DMS153 treated with DMSO at 0.1 percent for 48 hours (cell line): ENCODE measurements at regions not wholly inside any gene's neighbourhood (a gene's known extent, or its start where the extent isn't known, plus 50 kb on each side); places are given as distances from the start of the nearest gene placed in this dataset.

Experiments
- DNase-seq: peaks from one replicate; lab custom pipeline; 2025; ENCODE audit not compliant: unreplicated experiment; lab: John Stamatoyannopoulos, UW

DNA sequence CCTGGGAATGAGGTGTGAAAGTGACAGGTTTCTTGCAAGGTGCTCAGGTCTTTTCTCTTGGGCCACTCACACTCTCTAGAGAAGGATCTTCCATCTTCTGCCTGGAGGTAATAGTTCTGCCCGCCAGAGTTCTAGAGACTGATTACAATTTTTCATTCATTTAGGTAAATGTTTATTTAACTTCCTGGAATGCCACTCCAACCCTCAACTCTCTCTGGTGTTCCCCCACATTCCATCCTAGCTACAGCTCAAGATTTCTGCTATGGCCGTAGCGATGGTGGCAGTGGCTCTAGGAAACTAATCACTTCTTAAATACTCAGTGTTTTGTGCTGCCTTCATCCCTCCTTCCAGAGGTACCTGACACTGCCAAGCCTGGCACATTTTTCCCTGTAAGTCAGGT, 174.6 kb downstream of the WDR11 start:
- no peak for DNase-seq

DNA sequence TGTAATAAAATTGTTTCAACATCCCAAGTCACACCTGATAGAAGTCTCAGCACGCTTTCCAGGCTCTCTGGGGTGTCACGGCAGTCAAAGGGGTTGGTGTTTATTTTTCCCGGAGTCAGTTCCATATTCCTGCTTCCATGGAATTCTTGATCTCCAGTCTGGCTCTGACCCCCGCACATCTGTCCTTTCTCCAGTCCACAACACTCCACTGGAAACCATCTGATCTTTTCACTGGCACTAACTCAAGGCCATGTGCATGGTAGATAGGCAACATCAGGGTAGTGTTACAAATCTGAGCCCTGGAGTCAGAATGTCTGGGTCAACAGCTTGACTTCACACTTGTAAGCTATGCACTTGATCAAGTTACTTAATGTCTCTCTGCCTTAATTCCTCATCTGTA, 176.2 kb downstream of the WDR11 start:
- DNase-seq = no peak

DNA sequence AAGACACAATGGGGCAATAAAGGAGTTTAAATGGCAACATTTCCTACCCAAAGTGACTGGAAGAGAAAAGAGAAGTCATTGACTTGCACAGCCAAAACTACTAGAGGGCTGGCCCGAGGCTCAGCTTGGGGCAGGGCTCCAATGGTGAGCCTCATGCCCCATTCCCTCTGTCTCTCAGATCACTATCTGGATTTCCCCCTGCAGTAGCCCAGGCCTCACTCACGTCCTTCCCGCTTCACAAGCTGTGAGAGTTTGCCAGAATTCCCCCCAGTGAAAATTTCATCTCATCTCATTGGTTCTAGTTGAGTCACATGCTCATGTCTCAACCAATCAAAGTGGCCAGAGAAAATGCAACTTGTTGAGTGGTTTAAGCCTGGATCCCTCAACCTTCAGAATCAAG, 181.3 kb downstream of the WDR11 start:
- no peak for DNase-seq

DNA sequence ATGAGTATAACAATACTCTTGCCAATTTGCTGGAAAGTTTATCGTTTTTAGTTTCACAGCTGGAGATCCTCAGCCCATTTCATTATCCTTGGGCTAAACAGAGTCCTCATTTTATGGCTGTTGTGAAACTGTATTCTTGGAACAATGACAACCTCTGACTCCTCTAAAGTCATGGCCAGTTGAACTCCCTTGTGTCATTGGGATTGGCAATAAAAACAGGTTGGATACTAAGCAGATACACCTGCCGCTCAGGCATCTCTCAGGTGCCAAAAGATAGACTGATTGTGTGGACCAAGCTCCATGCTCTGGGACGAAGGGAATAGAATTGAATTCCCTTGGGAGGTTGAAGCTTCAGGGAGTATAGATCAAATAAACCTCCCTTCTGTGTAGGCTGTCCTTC, 182.2 kb downstream of the WDR11 start:
- DNase-seq = no peak

DNA sequence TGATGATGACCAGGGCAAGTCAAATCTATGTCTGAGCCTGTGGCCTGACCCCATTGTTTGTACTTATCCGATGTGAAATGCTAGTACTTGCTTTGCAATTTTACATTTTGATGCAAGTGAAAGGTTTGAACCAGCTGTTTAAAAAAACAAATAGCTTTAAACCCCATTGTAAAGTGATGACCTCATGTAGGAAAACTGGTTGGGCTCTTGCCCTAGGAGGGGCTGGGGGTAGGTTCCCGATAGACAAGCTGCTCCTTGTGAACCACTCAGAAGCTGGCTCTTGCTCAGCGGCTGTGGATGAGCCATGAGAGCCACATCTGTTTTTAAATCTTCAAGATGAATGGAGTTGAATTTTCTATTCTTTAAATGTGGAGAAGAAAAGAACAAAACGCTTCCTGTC, 185.3 kb downstream of the WDR11 start:
- no peak for DNase-seq

DNA sequence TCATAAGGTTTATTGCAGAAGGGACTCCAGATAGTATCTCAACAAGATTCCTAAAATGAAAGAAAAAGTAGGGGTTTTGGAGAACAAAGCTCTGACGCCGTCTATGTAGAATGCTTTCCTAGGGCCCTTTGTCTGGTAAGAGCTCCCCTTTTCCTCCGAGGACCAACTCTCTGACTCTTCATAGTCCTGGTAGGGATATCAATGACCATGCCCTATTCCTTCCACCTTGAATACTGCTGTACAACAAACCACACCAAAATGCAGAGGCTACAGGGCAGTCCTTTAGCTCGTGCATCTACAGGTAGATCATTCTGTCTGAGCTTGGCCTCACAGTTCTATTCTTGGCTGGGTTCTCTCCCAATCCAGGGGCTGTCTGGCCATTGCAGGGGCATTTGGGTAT, 190.3 kb downstream of the WDR11 start:
- DNase-seq = no peak

DNA sequence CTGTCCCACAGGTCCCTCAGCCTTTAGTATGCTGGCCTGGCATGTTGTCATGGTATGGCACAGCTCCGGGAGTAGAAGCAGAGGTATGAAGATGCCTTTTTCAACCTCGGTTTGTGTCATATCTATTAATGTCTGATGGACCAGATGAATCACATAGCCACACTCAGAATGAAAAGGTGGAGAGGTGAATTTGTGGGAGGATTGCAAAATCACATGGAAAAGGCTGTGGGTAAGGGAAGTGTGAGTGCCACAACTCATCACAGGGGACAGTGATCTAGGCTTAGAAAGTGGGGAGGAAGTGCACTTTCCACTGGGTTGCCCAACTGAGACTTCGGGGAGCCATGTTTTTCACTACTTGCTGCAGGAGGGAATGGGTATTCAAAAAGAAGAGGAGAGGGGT, 190.7 kb downstream of the WDR11 start:
- no peak for DNase-seq

DNA sequence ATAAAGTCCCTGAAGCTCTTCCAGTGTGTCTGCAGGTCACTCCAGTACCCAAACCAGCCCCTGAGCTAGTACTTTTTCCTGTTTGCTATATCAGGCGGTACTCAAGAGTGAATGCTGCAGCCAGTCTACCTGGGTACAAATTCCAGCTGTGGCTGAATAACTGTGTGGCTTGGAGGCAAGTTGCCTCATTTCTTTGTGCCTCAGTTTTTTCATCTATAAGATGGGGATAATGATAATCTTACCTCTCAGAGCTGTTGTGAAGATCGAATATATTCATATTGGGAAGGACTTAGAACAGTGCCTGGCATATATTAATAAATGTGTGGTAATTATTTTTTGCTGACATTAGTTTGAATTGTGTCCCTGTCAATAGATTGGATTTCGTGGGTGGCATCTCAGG, 191.2 kb downstream of the WDR11 start:
- no peak for DNase-seq

DNA sequence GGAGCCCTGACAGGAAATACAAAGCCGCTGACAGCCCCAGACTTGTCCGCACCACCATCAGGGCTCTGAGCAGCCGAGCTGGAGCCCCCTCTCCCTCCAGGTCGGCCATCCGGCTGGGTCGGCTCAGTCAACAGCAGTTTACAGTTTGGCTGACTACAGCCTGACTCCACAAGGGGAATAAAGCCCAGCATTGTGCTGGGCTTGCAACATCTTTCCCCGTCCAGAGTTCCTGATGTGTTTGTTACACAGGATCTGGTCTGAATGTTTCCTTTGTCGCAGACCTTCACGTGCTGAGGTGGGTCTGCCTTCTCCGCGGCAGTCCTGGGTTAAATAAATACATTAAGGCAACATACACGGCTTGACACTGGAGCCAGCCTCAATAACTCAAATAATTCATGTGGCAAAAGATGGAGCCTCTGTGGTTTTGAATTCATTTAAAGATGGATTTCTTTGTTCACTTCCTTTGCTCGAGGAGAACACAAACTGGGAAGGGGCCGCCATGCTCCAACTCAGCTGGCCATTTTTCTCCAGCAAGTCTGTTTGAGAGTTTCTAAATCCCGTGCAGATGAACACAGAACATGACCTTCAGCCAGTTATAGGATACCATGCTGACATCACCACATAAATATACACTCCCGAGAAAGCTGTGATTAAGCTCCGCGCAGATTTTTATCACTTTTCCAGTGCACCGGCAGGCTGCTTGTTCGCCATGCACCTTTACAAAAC, 192.1 kb downstream of the WDR11 start:
- DNase-seq = no peak

DNA sequence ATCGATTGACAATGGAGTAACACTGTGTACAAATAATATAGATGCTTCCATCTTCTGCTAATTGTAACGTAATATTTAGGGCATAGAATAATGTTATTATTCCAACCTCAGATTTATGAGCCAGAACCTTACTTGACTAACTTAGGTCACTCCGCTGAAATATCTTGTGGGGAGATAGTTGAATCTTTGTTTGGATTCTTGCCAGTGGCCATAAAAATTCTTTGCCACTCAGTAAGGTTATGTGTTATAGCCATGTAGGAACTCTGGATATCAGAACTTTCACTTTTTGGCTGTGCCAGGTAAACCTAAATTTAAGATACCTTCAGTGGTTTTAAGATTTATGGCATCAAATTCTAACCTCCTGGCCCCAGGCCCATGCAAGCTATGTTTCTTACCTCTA, 197.6 kb downstream of the WDR11 start:
- no peak for DNase-seq

DNA sequence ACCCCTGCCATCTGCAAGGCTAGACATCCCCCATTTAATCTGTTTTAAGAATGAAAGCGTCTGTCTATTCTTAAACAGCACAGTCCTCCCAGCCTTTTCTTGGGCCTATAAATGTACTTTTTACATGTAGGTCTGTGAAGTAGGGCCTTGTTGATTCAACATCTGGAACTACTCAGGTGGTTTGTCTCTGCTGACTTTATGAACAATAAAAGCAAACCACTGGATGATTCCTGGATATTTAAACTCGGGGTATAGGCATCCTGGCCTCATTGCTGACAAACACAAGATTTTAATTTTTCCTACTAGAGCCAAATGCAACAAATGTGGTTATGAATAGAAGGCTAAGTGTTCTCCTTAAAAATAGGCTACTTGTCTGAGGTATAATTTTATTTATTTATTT, 198.3 kb downstream of the WDR11 start:
- DNase-seq = no peak

DNA sequence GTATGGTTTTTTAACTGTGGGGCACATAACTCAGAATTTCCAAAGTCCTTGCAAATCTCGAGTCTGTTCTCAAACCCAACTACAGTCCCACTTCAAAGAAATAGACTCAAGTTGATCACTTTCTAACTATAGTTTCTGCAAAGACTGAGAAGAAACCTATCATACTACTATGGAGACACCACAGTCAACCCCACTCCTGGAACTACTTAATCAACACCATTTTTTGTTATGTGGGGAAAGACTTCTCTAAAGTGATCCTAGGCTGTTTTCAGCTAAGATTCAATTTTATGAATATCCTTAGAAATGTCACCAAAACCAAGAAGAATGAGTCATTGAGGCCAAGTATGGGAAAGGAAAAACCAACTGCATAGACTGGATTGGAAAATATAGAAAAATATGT, 198.8 kb downstream of the WDR11 start:
- no peak for DNase-seq

DNA sequence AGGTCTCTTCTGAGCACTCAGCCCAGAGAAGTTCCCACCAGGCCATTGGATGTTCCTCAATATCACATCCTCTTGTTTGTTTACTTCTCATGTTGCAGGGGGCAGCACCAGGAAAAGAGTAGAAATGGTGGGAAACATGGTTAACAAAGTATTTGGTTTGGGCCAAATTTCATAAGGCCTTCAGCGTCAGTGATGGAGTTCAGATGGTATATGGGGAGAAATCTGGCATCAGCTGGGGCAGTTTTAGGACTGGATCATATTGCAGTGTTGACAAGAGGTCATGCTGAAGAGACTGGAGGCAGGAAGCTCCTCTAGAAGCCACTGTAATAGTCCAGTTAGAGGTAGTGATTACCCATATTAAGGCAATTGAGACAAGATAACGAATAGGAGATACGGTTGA, 200.0 kb downstream of the WDR11 start:
- no peak for DNase-seq

DNA sequence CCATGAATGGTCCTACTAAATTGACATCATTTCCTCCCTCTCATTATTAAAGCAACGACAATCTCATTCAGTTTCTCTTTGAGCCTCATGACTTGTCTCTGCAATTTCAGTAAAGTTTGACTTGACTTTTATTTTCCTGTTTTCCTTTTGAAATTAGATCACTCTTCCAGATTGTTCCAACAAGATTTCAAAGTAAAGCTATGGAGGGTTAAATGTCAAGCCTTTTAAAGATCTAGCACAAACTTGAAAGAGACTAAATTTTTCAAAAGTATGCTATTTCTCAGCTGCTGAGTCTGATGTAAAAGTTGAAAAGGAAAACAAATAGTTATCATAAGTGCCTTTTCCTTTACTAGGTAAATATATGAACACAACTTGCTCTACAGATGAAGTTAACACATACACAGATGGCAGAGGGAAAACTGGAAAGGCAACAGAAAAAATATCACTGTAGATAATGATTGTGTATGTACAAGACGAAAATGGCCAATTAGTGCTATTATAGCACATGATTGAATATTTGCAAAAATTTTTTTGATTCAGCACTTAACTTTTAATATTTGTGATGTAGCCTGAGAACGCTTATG, 200.6 kb downstream of the WDR11 start:
- DNase-seq = no peak

DNA sequence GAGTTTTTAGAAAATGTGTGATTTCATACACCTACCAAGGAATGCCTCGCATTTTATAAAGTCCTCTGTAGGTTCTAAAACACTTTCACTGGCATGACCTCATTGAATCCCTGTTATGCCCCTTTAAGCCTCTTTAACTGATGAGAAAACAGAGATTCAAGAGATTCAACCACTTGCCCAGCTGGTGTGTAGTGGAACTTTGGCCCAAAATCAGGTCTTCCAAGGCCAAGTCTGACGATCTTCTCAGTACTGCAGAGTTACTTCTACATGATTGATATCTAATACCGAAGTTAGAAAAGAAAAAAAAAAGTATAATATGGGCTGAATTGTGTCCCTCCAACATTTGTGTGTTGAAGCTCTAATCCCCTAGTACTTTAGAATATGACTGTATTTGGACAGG, 202.0 kb downstream of the WDR11 start:
- DNase-seq = no peak

DNA sequence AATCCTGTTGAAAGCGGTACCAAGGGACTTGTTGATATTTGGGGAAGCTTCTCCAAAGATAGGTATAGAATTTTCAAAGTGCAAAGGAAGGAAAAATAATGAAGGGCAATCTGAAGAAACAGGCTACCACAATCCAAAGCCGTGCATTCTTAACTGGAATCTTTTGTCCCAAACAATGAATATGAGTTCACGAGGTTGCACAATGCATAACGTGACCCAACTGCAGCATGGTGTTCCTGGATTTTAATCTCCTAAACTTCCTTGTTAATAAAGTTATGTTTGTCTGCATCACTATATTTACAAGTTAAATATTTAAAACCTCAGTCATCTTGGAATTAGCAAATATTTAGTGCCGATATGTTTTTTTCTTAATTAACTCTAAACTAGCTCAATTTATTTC, 203.7 kb downstream of the WDR11 start:
- DNase-seq = no peak

DNA sequence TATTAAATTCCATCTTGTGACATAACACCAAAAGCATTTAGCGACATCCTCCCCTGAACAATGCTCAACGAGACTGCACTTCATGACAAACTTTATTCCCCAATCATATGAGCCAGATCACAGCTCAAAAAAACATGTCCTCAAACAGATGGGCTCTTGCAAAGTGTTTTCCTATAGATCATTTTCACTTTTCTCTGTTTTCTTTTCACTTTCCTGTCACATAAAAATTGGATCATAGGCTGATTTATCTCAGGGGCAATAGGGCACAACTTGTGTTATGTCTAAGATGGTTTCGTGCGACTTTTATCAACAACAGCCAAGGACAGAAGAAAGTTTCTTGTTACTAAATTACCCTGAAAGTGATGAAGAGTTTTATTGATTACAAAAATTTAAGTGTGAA, 206.1 kb downstream of the WDR11 start:
- no peak for DNase-seq

DNA sequence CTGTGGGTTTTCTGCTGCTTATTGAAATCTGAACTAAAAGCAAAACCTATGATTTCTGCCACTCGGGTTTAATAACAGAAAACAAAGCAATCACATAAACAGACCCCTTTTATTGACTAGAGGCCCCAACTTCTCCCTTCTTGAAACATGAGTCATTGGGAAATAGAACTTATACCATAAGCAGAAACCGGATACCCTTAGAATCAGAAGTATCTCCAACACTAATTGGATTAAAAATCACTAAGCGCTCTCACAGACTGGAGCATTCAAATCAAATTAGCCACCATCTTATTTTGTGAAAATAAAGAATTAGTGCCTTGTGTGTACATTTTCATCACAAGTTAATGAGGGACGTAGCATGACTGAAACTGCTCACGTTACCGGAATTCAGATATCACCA, 206.9 kb downstream of the WDR11 start:
- no peak for DNase-seq

DNA sequence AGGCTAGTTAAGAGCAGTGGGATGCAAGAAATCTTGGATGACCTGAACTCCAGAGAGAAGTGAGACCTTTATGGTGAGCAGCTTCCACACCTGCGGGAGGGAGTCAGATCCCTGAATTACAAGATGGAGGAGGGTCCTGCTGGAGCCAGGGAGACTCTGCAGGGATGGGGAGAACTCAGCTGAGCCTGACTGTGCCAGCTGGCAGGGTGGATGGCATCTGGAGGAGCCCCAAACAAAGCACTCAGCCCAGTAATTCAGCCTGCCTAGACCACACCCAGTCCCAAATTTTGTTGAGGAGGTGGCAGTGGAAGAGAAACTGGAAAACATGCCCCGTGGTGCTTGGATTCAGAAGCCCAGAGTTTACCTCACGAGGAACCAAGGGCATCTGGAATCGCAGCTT, 208.2 kb downstream of the WDR11 start:
- no peak for DNase-seq

DNA sequence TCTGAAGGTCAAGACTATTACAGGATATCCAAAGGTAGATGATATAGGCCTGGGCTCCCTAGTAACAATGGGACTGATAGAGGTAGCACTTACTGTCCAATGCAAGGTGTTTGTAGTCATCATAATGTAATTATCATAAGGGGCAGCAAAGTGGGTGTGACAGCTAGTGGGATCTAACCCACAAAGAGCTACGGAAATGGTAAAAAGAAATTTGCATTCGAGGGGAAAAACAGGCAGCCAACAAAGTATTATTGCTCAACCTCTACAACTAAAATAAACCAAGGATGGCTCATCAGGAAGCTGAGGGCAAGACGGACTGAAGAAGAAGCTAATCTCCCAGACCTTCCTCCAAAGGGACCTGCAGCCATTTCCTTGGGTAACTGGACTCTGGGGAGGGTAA, 211.0 kb downstream of the WDR11 start:
- no peak for DNase-seq

DNA sequence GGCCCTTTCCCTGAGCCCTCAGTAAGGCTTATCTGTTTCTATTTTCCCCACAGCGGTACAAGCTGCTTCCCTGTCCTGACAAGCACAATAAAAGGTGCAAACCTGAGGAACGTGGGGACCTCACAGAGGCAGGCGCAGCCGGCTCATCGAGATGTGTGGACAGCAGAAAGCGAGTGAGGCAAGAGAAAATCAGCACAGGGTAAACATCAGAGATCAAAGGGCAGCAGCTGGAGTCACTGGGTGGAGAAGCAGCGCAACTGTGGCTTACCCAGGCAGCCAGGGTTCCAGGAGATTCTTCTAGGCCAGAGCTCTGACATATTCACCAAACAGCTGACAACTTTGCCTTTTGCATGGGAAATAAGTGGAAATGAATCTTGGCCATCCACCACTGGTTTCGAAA, 212.6 kb downstream of the WDR11 start:
- DNase-seq = no peak

DNA sequence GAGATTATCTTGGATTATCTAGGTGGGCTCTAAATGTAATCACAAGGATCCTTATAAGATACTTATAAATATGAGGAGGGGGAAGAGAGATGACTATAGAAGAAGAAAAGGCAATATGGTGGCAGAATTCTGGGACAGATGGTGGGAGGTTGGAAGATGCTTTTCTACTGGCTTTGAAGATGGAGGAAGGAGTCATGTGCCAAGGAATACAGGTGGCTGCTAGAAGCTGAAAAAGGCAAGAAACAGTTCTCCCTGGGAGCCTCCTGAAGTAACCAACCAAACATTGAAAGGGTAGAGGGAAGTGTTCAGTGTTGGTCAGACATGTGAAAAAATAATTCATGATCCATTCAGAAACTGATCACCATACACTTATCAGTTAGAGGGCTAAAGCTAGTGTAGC, 213.3 kb downstream of the WDR11 start:
- no peak for DNase-seq

DNA sequence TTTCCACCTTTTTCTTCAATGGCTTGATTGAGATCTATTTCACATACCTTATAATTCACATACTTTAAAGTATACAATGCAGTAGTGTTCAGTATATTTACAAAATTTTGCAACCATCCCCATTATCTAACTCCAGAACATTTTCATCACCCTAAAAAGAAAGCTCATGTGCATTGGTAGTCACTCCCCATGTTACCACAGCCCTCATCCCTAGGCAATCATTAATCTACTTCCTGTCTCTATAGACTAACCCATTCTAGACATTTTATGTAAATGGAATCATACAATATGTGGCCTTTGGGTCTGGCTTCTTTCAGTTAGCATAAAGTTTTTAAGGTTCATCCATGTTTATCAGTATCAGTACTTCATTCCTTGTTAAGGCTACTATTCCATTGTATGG, 214.2 kb downstream of the WDR11 start:
- DNase-seq = no peak
